ENCODE measurements at regions not wholly inside any gene's neighbourhood (a gene's known extent, or its start where the extent isn't known, plus 50 kb on each side); places are given as distances from the start of the nearest gene placed in this dataset.

GRCh38 chr20:3311623-3312022, 72.6 kb upstream of the SLC4A11 start:
- Histone ChIP-seq H2AFZ (no peak overlapping the region), H3K36me3 (ENCODE audit: insufficient read depth) (no peaks in the 10 kb centered on the region), H3K4me2 (no peak overlapping the region), H4K20me1 (replicated peaks; ENCODE audit: insufficient read depth) (no peaks in the 10 kb centered on the region), H3K79me2 (replicated peaks; ENCODE audit: insufficient read depth) (no peaks in the 10 kb centered on the region), H3K27me3 (ENCODE audit: insufficient read depth) (no peaks in the 10 kb centered on the region), H3K4me3 (no peak overlapping the region), H3F3A (replicated peaks; ENCODE audit: low read depth) (no peaks in the 10 kb centered on the region), H3K9me2 (ENCODE audit: insufficient read depth) (no peaks in the 10 kb centered on the region), H3K4me1 (ENCODE audit: insufficient read depth) (no peaks in the 10 kb centered on the region), H3K27ac (ENCODE audit: low read depth) (no peak overlapping the region)
- no peak for DNase-seq (ENCODE audit: low spot score)
- no peaks in the 10 kb centered on the region for H3K9me3 Mint-ChIP-seq
- ATAC-seq, result no peak
- TF ChIP-seq EZH2phosphoT487 (IDR thresholded peaks at IDR 0.05; ENCODE audit: unreplicated experiment), result no peak
- TF ChIP-seq STAT1 (IDR thresholded peaks at IDR 0.05; ENCODE audit: unreplicated experiment), result no peak
- no peak for TF ChIP-seq REST (IDR thresholded peaks at IDR 0.05; ENCODE audit: unreplicated experiment)
- TF ChIP-seq ETS1 (IDR thresholded peaks at IDR 0.05), result no peak
- no peak overlapping the region for H3K4me3 Mint-ChIP-seq
- no peaks in the 10 kb centered on the region for H3K36me3 Mint-ChIP-seq (ENCODE audit: low read depth)
- no peak overlapping the region for H3K27ac Mint-ChIP-seq
- H3K4me1 Mint-ChIP-seq, result no peaks in the 10 kb centered on the region; the same call in 2 of the 3 replicates
- no peaks in the 10 kb centered on the region for H3K27me3 Mint-ChIP-seq (ENCODE audit: insufficient read depth, low read depth, poor library complexity)

GRCh38 chr20:3309226-3309625, 70.2 kb upstream of the SLC4A11 start:
- no peaks in the 10 kb centered on the region for H3K27me3 ChIP-seq (ENCODE audit: insufficient read depth)
- no peak for ATAC-seq
- no peaks in the 10 kb centered on the region for H3F3A ChIP-seq (replicated peaks; ENCODE audit: low read depth)
- H2AFZ ChIP-seq, result no peak overlapping the region
- H3K4me3 ChIP-seq, result no peak overlapping the region
- no peaks in the 10 kb centered on the region for H3K4me1 ChIP-seq (ENCODE audit: insufficient read depth)
- Mint-ChIP-seq H3K27me3 (ENCODE audit: insufficient read depth, low read depth, poor library complexity) (peaks cover 3% of the 10 kb centered on the region), H3K36me3 (ENCODE audit: low read depth) (no peaks in the 10 kb centered on the region), H3K9me3 (no peaks in the 10 kb centered on the region), H3K4me1 (peaks cover 2% of the 10 kb centered on the region), H3K4me3 (no peak overlapping the region), H3K27ac (no peak overlapping the region)
- no peaks in the 10 kb centered on the region for H3K79me2 ChIP-seq (replicated peaks; ENCODE audit: insufficient read depth)
- no peak for DNase-seq (ENCODE audit: low spot score)
- H3K27ac ChIP-seq (ENCODE audit: low read depth), result no peak overlapping the region
- H4K20me1 ChIP-seq (replicated peaks; ENCODE audit: insufficient read depth), result no peaks in the 10 kb centered on the region
- no peak overlapping the region for H3K4me2 ChIP-seq
- no peaks in the 10 kb centered on the region for H3K9me2 ChIP-seq (ENCODE audit: insufficient read depth)
- no peaks in the 10 kb centered on the region for H3K36me3 ChIP-seq (ENCODE audit: insufficient read depth)
- TF ChIP-seq CREB1 (CRISPR knock-in tag; IDR thresholded peaks at IDR 0.05; ENCODE audit: low read depth), result no peak
- TF ChIP-seq POLR2AphosphoS5 (IDR thresholded peaks at IDR 0.05; ENCODE audit: low read depth), result no peak
- TF ChIP-seq EZH2phosphoT487 (IDR thresholded peaks at IDR 0.05; ENCODE audit: unreplicated experiment), result no peak
- TF ChIP-seq REST (IDR thresholded peaks at IDR 0.05; ENCODE audit: unreplicated experiment), result no peak
- TF ChIP-seq JUNB (IDR thresholded peaks at IDR 0.05; ENCODE audit: unreplicated experiment), result no peak
- TF ChIP-seq NANOG (IDR thresholded peaks at IDR 0.05; ENCODE audit: borderline replicate concordance), result no peak
- no peak for TF ChIP-seq EZH2 (IDR thresholded peaks at IDR 0.05; ENCODE audit: low read depth, unreplicated experiment)
